SK-N-SH treated with all-trans-retinoic acid at 6 μM for 48 hours (cell line): ENCODE measurements at regions not wholly inside any gene's neighbourhood (a gene's known extent, or its start where the extent isn't known, plus 50 kb on each side); places are given as distances from the start of the nearest gene placed in this dataset.

Experiments used
- ATAC-seq: fragments of 200-7000 bp; cut with Tn5 transposase; 3 replicates; pipeline ENCODE4 v1.9.1; 2020; ENCODE audit warnings: mild to moderate bottlenecking, moderate library complexity
- CREB5 ChIP-seq: fragments of 250-450 bp; sonication (Bioruptor Pico); IDR thresholded peaks from 2 replicates; pipeline ENCODE4 v1.5.1; 2020; ENCODE audit warnings: low read depth, mild to moderate bottlenecking, moderate library complexity
- CSRNP3 ChIP-seq: fragments of 250-450 bp; sonication (Bioruptor Pico); IDR thresholded peaks from 2 replicates; pipeline ENCODE4 v1.5.1; 2021; ENCODE audit warnings: mild to moderate bottlenecking, moderate library complexity
- ESRRG ChIP-seq: fragments of 250-450 bp; sonication (Bioruptor Pico); IDR thresholded peaks from 2 replicates; pipeline ENCODE4 v1.6.1; 2021; ENCODE audit warnings: mild to moderate bottlenecking
- GLIS3 ChIP-seq: fragments of 250-450 bp; sonication (Bioruptor Pico); IDR thresholded peaks from 2 replicates; pipeline ENCODE4 v1.5.0; 2020; ENCODE audit warnings: mild to moderate bottlenecking, moderate library complexity
- ISL1 ChIP-seq: fragments of 250-450 bp; sonication (Bioruptor Pico); IDR thresholded peaks from 2 replicates; pipeline ENCODE4 v2.1.2; 2022; ENCODE audit warnings: mild to moderate bottlenecking, moderate library complexity
- OSR1 ChIP-seq: fragments of 250-450 bp; sonication (Bioruptor Pico); IDR thresholded peaks from 2 replicates; pipeline ENCODE4 v1.8.0; 2022; ENCODE audit warnings: moderate library complexity, mild to moderate bottlenecking, inconsistent platforms
- RARB ChIP-seq: fragments of 250-450 bp; sonication (Bioruptor Pico); IDR thresholded peaks from 2 replicates; pipeline ENCODE4 v1.8.0; 2021; ENCODE audit warnings: mild to moderate bottlenecking, moderate library complexity
- SNAI2 ChIP-seq: fragments of 250-450 bp; sonication (Bioruptor Pico); IDR thresholded peaks from 2 replicates; pipeline ENCODE4 v1.5.0; 2020; ENCODE audit warnings: mild to moderate bottlenecking, moderate library complexity
- TCF4 ChIP-seq: fragments of 250-450 bp; sonication (Bioruptor Pico); IDR thresholded peaks from 2 replicates; pipeline ENCODE4 v1.8.0; 2021; ENCODE audit warnings: mild to moderate bottlenecking, moderate library complexity, borderline replicate concordance
- TSHZ2 ChIP-seq: fragments of 250-450 bp; sonication (Bioruptor Pico); IDR thresholded peaks from 2 replicates; pipeline ENCODE4 v1.5.0; 2020; ENCODE audit warnings: mild to moderate bottlenecking, moderate library complexity
- ZFP3 ChIP-seq: fragments of 250-450 bp; sonication (Bioruptor Pico); IDR thresholded peaks from 2 replicates; pipeline ENCODE4 v1.5.0; 2020; ENCODE audit warnings: mild to moderate bottlenecking, moderate library complexity
- ZFP30 ChIP-seq: fragments of 450-650 bp; formaldehyde crosslinking; IDR thresholded peaks from 2 replicates; pipeline ENCODE4 v1.5.0; 2022; ENCODE audit warnings: mild to moderate bottlenecking, moderate library complexity
- ZNF70 ChIP-seq: fragments of 450-650 bp; formaldehyde crosslinking; IDR thresholded peaks from 2 replicates; pipeline ENCODE4 v1.5.0; 2020; ENCODE audit warnings: mild to moderate bottlenecking, moderate library complexity
- ZNF8 ChIP-seq: fragments of 450-650 bp; formaldehyde crosslinking; IDR thresholded peaks from 2 replicates; pipeline ENCODE4 v1.5.0; 2020; ENCODE audit warnings: mild to moderate bottlenecking, moderate library complexity
- TF ChIP-seq, protein P1 (sequence below): fragments of 250-450 bp; sonication (Bioruptor Pico); IDR thresholded peaks from 2 replicates; pipeline ENCODE4 v1.8.0; 2020; ENCODE audit warnings: mild to moderate bottlenecking, moderate library complexity, borderline replicate concordance

- TF ChIP-seq TSHZ2 (CRISPR knock-in tag), result no peak
- TF ChIP-seq ZNF70 (CRISPR knock-in tag), result no peak
- no peak for TF ChIP-seq ZFP3
- no peak for TF ChIP-seq TCF4
Observed at GRCh38 chr2:126429103-126429502, 226.9 kb upstream of the GYPC start (continued).

DNA sequence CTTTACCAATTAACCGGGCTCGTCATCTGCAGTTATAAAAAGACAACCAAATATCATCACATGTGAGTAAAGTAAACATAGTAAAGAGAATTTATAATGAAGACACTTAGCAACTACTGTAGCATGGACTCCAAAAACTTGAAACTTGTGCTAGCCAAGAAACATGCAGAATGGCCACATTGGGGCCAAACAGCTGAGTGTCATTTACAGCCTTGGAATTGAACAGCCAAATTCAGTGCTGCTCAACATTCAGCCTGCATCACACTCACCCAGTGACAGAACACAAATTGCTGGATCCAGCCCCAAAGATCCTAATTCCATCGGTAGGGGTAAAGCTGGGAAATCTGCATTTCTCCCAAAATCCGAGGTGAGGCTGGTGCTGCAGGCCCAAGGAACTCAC, 224.8 kb upstream of the GYPC start:
- TF ChIP-seq ZNF8 (CRISPR knock-in tag), result no peak
- no peak for TF ChIP-seq CREB5 (CRISPR knock-in tag)
- TF ChIP-seq ZFP30 (CRISPR knock-in tag), result no peak
- ATAC-seq, result no peak

GRCh38 chr2:126436411-126436810, 219.5 kb upstream of the GYPC start:
- no peak for ATAC-seq
- no peak for TF ChIP-seq OSR1 (CRISPR knock-in tag)
- TF ChIP-seq RARB (CRISPR knock-in tag), result no peak
- TF ChIP-seq TSHZ2 (CRISPR knock-in tag), result no peak
- no peak for TF ChIP-seq CSRNP3 (CRISPR knock-in tag)
- TF ChIP-seq GLIS3, result no peak
- TF ChIP-seq CREB5 (CRISPR knock-in tag), result no peak
- TF ChIP-seq ESRRG (CRISPR knock-in tag), result no peak
- TF ChIP-seq SNAI2, result no peak
- no peak for TF ChIP-seq ISL1 (CRISPR knock-in tag)
- TF ChIP-seq ZNF70 (CRISPR knock-in tag), result no peak

DNA sequence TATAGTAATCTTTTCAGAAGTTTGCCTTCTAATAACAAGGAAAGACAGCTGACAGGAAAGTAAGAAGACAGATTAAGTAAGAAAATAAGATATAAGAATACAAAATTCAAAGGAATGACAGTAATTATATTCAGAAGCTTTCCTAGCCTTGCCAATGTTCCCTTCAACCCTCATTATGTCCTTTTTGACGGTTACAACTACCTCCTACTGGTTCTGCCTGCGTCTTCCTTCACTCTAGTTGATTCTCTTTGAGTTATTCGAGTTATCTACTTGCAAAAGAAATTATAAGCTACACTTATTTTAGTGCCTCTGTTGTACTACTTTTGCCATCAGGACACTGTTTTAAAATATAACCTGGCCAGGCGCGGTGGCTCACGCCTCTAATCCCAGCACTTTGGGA, 218.9 kb upstream of the GYPC start:
- no peak for ATAC-seq
- TF ChIP-seq CSRNP3 (CRISPR knock-in tag) (no peak), OSR1 (CRISPR knock-in tag) (no peak), CREB5 (CRISPR knock-in tag) (no peak)
- TF ChIP-seq, protein P1, sequence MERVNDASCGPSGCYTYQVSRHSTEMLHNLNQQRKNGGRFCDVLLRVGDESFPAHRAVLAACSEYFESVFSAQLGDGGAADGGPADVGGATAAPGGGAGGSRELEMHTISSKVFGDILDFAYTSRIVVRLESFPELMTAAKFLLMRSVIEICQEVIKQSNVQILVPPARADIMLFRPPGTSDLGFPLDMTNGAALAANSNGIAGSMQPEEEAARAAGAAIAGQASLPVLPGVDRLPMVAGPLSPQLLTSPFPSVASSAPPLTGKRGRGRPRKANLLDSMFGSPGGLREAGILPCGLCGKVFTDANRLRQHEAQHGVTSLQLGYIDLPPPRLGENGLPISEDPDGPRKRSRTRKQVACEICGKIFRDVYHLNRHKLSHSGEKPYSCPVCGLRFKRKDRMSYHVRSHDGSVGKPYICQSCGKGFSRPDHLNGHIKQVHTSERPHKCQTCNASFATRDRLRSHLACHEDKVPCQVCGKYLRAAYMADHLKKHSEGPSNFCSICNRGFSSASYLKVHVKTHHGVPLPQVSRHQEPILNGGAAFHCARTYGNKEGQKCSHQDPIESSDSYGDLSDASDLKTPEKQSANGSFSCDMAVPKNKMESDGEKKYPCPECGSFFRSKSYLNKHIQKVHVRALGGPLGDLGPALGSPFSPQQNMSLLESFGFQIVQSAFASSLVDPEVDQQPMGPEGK (CRISPR knock-in tag), result no peak
